ENCODE measurements at regions not wholly inside any gene's neighbourhood (a gene's known extent, or its start where the extent isn't known, plus 50 kb on each side); places are given as distances from the start of the nearest gene placed in this dataset.

DNA sequence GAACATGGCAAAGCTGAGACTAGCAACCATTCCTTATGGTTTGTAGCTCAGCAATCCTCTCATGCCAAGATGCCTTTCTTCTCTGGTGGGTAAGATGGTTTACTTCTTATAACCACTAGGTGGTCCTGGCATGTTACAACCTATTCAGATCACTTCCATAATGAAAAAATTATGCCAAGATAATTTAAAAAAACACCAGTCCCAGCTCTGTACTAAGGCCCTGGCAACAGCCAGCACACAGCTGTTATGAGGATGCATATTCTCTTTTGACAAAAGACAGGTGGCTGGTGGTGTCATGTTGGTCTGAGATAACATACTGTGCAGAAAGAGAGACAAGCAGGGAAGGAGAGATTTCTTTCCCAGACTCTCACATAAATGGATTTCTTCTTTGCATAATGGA, 65.7 kb upstream of the FRMD4B start:
- no peak for TF ChIP-seq POLR2A (IDR thresholded peaks at IDR 0.05)
- TF ChIP-seq, protein P1, sequence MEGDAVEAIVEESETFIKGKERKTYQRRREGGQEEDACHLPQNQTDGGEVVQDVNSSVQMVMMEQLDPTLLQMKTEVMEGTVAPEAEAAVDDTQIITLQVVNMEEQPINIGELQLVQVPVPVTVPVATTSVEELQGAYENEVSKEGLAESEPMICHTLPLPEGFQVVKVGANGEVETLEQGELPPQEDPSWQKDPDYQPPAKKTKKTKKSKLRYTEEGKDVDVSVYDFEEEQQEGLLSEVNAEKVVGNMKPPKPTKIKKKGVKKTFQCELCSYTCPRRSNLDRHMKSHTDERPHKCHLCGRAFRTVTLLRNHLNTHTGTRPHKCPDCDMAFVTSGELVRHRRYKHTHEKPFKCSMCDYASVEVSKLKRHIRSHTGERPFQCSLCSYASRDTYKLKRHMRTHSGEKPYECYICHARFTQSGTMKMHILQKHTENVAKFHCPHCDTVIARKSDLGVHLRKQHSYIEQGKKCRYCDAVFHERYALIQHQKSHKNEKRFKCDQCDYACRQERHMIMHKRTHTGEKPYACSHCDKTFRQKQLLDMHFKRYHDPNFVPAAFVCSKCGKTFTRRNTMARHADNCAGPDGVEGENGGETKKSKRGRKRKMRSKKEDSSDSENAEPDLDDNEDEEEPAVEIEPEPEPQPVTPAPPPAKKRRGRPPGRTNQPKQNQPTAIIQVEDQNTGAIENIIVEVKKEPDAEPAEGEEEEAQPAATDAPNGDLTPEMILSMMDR (IDR thresholded peaks at IDR 0.05), result no peak
- TF ChIP-seq POLR2AphosphoS5 (IDR thresholded peaks at IDR 0.05), result no peak
